ENCODE measurements at regions not wholly inside any gene's neighbourhood (a gene's known extent, or its start where the extent isn't known, plus 50 kb on each side); places are given as distances from the start of the nearest gene placed in this dataset.

GRCh38 chr3:482479-482878 is 285.9 kb downstream of the CHL1 start:
- H2AFZ ChIP-seq (ENCODE audit: low read length) = no peak overlapping the region
- ATAC-seq (no peak), DNase-seq (no peak)
- no peak overlapping the region for H3K4me3 ChIP-seq (ENCODE audit: low read length)
- no peaks in the 10 kb centered on the region for H3K9me2 ChIP-seq (replicated peaks; ENCODE audit: low read length)
- H3K9ac ChIP-seq (ENCODE audit: low read length) = no peak overlapping the region
- no peaks in the 10 kb centered on the region for H3F3A ChIP-seq (ENCODE audit: low read length, unreplicated experiment)
- H3K79me2 ChIP-seq (ENCODE audit: low read length) = no peaks in the 10 kb centered on the region
- H3K27me3 ChIP-seq (ENCODE audit: low read length) = no peaks in the 10 kb centered on the region
- no peaks in the 10 kb centered on the region for H4K20me1 ChIP-seq (ENCODE audit: low read length)
- intact Hi-C loops (cut with micrococcal nuclease) = no loop called here
- peaks cover 4% of the 10 kb centered on the region; the same call in 1 of the 2 replicates for H3K9me3 ChIP-seq (ENCODE audit: low read length)
- no peaks in the 10 kb centered on the region for H3K36me3 ChIP-seq (ENCODE audit: low read depth, low read length)
- no peaks in the 10 kb centered on the region for H3K4me1 ChIP-seq (ENCODE audit: insufficient read depth, low read length)
- no peak for TF ChIP-seq EZH2 (IDR thresholded peaks at IDR 0.05; ENCODE audit: low read length, unreplicated experiment)
- TF ChIP-seq CTCF (conservative IDR thresholded peaks at IDR 0.05; ENCODE audit: low read depth, low read length) = no peak
- no peak for TF ChIP-seq EZH2phosphoT487 (IDR thresholded peaks at IDR 0.05; ENCODE audit: borderline replicate concordance, low read length)
- no peak overlapping the region for H3K27ac ChIP-seq (ENCODE audit: low read length)
- ChIA-PET CTCF (no interaction called here), POLR2A (ENCODE audit: unreplicated experiment) (no interaction called here)
- BruUV-seq (replicated peaks) = no TSS peak
- H3K4me2 ChIP-seq (ENCODE audit: low read length) = no peak overlapping the region

- Histone ChIP-seq H3K4me3 (ENCODE audit: low read length) (no peak overlapping the region), H3K79me2 (ENCODE audit: low read length) (no peaks in the 10 kb centered on the region), H3K27me3 (ENCODE audit: low read length) (no peaks in the 10 kb centered on the region), H3F3A (ENCODE audit: low read length, unreplicated experiment) (no peaks in the 10 kb centered on the region), H4K20me1 (ENCODE audit: low read length) (no peaks in the 10 kb centered on the region), H2AFZ (ENCODE audit: low read length) (no peak overlapping the region), H3K9me2 (replicated peaks; ENCODE audit: low read length) (no peaks in the 10 kb centered on the region), H3K4me1 (ENCODE audit: insufficient read depth, low read length) (no peaks in the 10 kb centered on the region), H3K36me3 (ENCODE audit: low read depth, low read length) (no peaks in the 10 kb centered on the region), H3K4me2 (ENCODE audit: low read length) (no peak overlapping the region), H3K9ac (ENCODE audit: low read length) (no peak overlapping the region), H3K27ac (ENCODE audit: low read length) (no peak overlapping the region), H3K9me3 (ENCODE audit: low read length) (peaks cover 4% of the 10 kb centered on the region; the same call in 1 of the 2 replicates)
- ChIA-PET CTCF (no interaction called here), POLR2A (ENCODE audit: unreplicated experiment) (no interaction called here)
- ATAC-seq (no peak), DNase-seq (no peak)
- intact Hi-C loops (cut with micrococcal nuclease) = no loop called here
- TF ChIP-seq EZH2phosphoT487 (IDR thresholded peaks at IDR 0.05; ENCODE audit: borderline replicate concordance, low read length) (no peak), EZH2 (IDR thresholded peaks at IDR 0.05; ENCODE audit: low read length, unreplicated experiment) (no peak), CTCF (conservative IDR thresholded peaks at IDR 0.05; ENCODE audit: low read depth, low read length) (no peak)
- no TSS peak for BruUV-seq (replicated peaks)
Observed at GRCh38 chr3:484341-484740, 287.8 kb downstream of the CHL1 start.

GRCh38 chr3:487614-488013 is 291.1 kb downstream of the CHL1 start:
- intact Hi-C loops (cut with micrococcal nuclease) = no loop called here
- no TSS peak for BruUV-seq (replicated peaks)
- H3K9ac ChIP-seq (ENCODE audit: low read length) = no peak overlapping the region
- peaks cover 4% of the 10 kb centered on the region; the same call in 1 of the 2 replicates for H3K9me3 ChIP-seq (ENCODE audit: low read length)
- no peaks in the 10 kb centered on the region for H3K4me1 ChIP-seq (ENCODE audit: insufficient read depth, low read length)
- TF ChIP-seq EZH2 (IDR thresholded peaks at IDR 0.05; ENCODE audit: low read length, unreplicated experiment) (no peak), CTCF (conservative IDR thresholded peaks at IDR 0.05; ENCODE audit: low read depth, low read length) (no peak), EZH2phosphoT487 (IDR thresholded peaks at IDR 0.05; ENCODE audit: borderline replicate concordance, low read length) (no peak)
- H3F3A ChIP-seq (ENCODE audit: low read length, unreplicated experiment) = no peaks in the 10 kb centered on the region
- no peak overlapping the region for H2AFZ ChIP-seq (ENCODE audit: low read length)
- no peaks in the 10 kb centered on the region for H3K79me2 ChIP-seq (ENCODE audit: low read length)
- H3K27ac ChIP-seq (ENCODE audit: low read length) = no peak overlapping the region
- POLR2A ChIA-PET (ENCODE audit: unreplicated experiment) = no interaction called here
- H4K20me1 ChIP-seq (ENCODE audit: low read length) = no peaks in the 10 kb centered on the region
- no peak overlapping the region for H3K4me3 ChIP-seq (ENCODE audit: low read length)
- no peak overlapping the region for H3K4me2 ChIP-seq (ENCODE audit: low read length)
- CTCF ChIA-PET = no interaction called here
- no peaks in the 10 kb centered on the region for H3K27me3 ChIP-seq (ENCODE audit: low read length)
- DNase-seq (peak; percentile 19), ATAC-seq (no peak)
- no peaks in the 10 kb centered on the region for H3K9me2 ChIP-seq (replicated peaks; ENCODE audit: low read length)
- H3K36me3 ChIP-seq (ENCODE audit: low read depth, low read length) = no peaks in the 10 kb centered on the region
